Loucy (cell line): ENCODE measurements at regions not wholly inside any gene's neighbourhood (a gene's known extent, or its start where the extent isn't known, plus 50 kb on each side); places are given as distances from the start of the nearest gene placed in this dataset.

ENCODE experiments used
- H2AFZ ChIP-seq: fragments of 200-600 bp; sonication (generic); 2 replicates; pipeline ENCODE4 v1.6.0; 2016; ENCODE audit warnings: antibody characterized with exemption, mild to moderate bottlenecking, low read length, moderate library complexity
- H3F3A ChIP-seq: fragments of 200-600 bp; 2 replicates; pipeline ENCODE4 v1.6.0; 2016; ENCODE audit warnings: antibody characterized with exemption, low read depth, mild to moderate bottlenecking
- H3K27me3 ChIP-seq: fragments of 200-600 bp; sonication (generic); 2 replicates; pipeline ENCODE4 v1.6.1; 2014; ENCODE audit warnings: low read length, mild to moderate bottlenecking; ENCODE audit not compliant: insufficient read depth, poor library complexity, severe bottlenecking
- H3K36me3 ChIP-seq: fragments of 200-600 bp; sonication (generic); 2 replicates; pipeline ENCODE4 v1.6.1; 2016; ENCODE audit warnings: low read length; ENCODE audit not compliant: insufficient read depth
- H3K4me1 ChIP-seq: fragments of 200-600 bp; sonication (generic); 2 replicates; pipeline ENCODE4 v1.5.1; 2014; ENCODE audit warnings: low read length, mild to moderate bottlenecking; ENCODE audit not compliant: insufficient read depth, poor library complexity, severe bottlenecking
- H3K4me2 ChIP-seq: fragments of 200-600 bp; sonication (generic); 2 replicates; pipeline ENCODE4 v1.6.0; 2014; ENCODE audit warnings: antibody characterized with exemption, low read length, low read depth, mild to moderate bottlenecking; ENCODE audit not compliant: poor library complexity, severe bottlenecking
- H3K4me3 ChIP-seq: fragments of 200-600 bp; sonication (generic); 2 replicates; pipeline ENCODE4 v1.5.1; 2014; ENCODE audit warnings: low read length, mild to moderate bottlenecking, mixed read lengths; ENCODE audit not compliant: poor library complexity, severe bottlenecking
- H3K79me2 ChIP-seq: fragments of 200-600 bp; sonication (generic); 2 replicates; pipeline ENCODE4 v1.6.1; 2014; ENCODE audit warnings: low read length; ENCODE audit not compliant: insufficient read depth
- H3K9ac ChIP-seq: fragments of 200-600 bp; sonication (generic); 2 replicates; pipeline ENCODE4 v1.6.0; 2014; ENCODE audit warnings: mild to moderate bottlenecking, low read depth, low read length, moderate library complexity; ENCODE audit not compliant: poor library complexity, severe bottlenecking
- H3K9me2 ChIP-seq: fragments of 200-600 bp; sonication (generic); replicated peaks from 2 replicates; pipeline ENCODE4 v1.6.1; 2016; ENCODE audit warnings: low read depth, low read length, mixed read lengths
- H3K9me3 ChIP-seq: fragments of 200-600 bp; sonication (generic); 2 replicates; pipeline ENCODE4 v1.6.1; 2014; ENCODE audit warnings: mild to moderate bottlenecking, antibody characterized with exemption, low read length, low read depth; ENCODE audit not compliant: insufficient read depth
- H4K20me1 ChIP-seq: fragments of 200-600 bp; sonication (generic); 2 replicates; pipeline ENCODE4 v1.6.0; 2014; ENCODE audit warnings: antibody characterized with exemption, low read length, mild to moderate bottlenecking; ENCODE audit not compliant: insufficient read depth, poor library complexity, severe bottlenecking
- CTCF ChIP-seq: fragments of 200-600 bp; sonication (generic); conservative IDR thresholded peaks from 2 replicates; pipeline ENCODE4 v1.5.1; 2014; ENCODE audit warnings: mild to moderate bottlenecking, antibody characterized with exemption, low read length
- EZH2phosphoT487 ChIP-seq: fragments of 200-600 bp; IDR thresholded peaks from 2 replicates; pipeline ENCODE4 v1.6.1; 2018; ENCODE audit warnings: antibody characterized with exemption, mild to moderate bottlenecking, moderate library complexity, borderline replicate concordance

- Histone ChIP-seq H3K36me3 (no peaks in the 10 kb centered on the region), H3K79me2 (no peaks in the 10 kb centered on the region), H3K9me3 (no peaks in the 10 kb centered on the region)
These were observed 212.0 kb upstream of the CHORDC1 start for GRCh38 chr11:90434858-90435257.

GRCh38 chr11:90428836-90429235 lies 206.0 kb upstream of the CHORDC1 start:
- Histone ChIP-seq H3K4me3 (no peak overlapping the region), H3K9ac (no peak overlapping the region), H3F3A (no peaks in the 10 kb centered on the region), H3K4me2 (no peak overlapping the region), H4K20me1 (no peaks in the 10 kb centered on the region), H3K4me1 (no peaks in the 10 kb centered on the region), H3K79me2 (no peaks in the 10 kb centered on the region), H3K36me3 (no peaks in the 10 kb centered on the region), H3K27me3 (no peaks in the 10 kb centered on the region), H3K9me3 (no peaks in the 10 kb centered on the region), H2AFZ (no peak overlapping the region), H3K9me2 (no peaks in the 10 kb centered on the region)
- TF ChIP-seq CTCF (no peak), EZH2phosphoT487 (no peak)

More at GRCh38 chr11:90434858-90435257, 212.0 kb upstream of the CHORDC1 start:
- H3K4me2 ChIP-seq = no peak overlapping the region
- H3K4me1 ChIP-seq = no peaks in the 10 kb centered on the region
- no peak overlapping the region for H3K4me3 ChIP-seq
- no peaks in the 10 kb centered on the region for H3K9me2 ChIP-seq
- TF ChIP-seq EZH2phosphoT487 (no peak), CTCF (peak; percentile 17; the same call in 1 of the 2 replicates)
- no peaks in the 10 kb centered on the region for H4K20me1 ChIP-seq
- no peaks in the 10 kb centered on the region for H3K27me3 ChIP-seq
- no peak overlapping the region for H2AFZ ChIP-seq
- H3F3A ChIP-seq = no peaks in the 10 kb centered on the region
- H3K9ac ChIP-seq = no peak overlapping the region

- Histone ChIP-seq H2AFZ (no peak overlapping the region), H3F3A (no peaks in the 10 kb centered on the region), H3K27me3 (no peaks in the 10 kb centered on the region), H3K4me1 (no peaks in the 10 kb centered on the region), H3K79me2 (no peaks in the 10 kb centered on the region), H3K9ac (no peak overlapping the region), H3K4me3 (no peak overlapping the region), H4K20me1 (no peaks in the 10 kb centered on the region), H3K4me2 (no peak overlapping the region), H3K9me3 (no peaks in the 10 kb centered on the region), H3K9me2 (no peaks in the 10 kb centered on the region), H3K36me3 (no peaks in the 10 kb centered on the region)
- no peak for TF ChIP-seq CTCF
- no peak for TF ChIP-seq EZH2phosphoT487
These were observed 203.6 kb upstream of the CHORDC1 start for GRCh38 chr11:90426442-90426841.
